GM18511 (cell line): ENCODE measurements at regions not wholly inside any gene's neighbourhood (a gene's known extent, or its start where the extent isn't known, plus 50 kb on each side); places are given as distances from the start of the nearest gene placed in this dataset.

Experiments used
- ATAC-seq: cut with Tn5 transposase; IDR thresholded peaks from one replicate; pipeline ENCODE4 v1.9.1; 2021; ENCODE audit warnings: mild to moderate bottlenecking, moderate library complexity; ENCODE audit not compliant: unreplicated experiment

- ATAC-seq = no peak
These were observed 297.3 kb upstream of the RASA1 start for GRCh38 chr5:86970361-86970760.

- peak; percentile 62 for ATAC-seq
These were observed 296.6 kb upstream of the RASA1 start for GRCh38 chr5:86971034-86971571.

GRCh38 chr5:86974955-86975354 lies 292.7 kb upstream of the RASA1 start:
- no peak for ATAC-seq

- no peak for ATAC-seq
These were observed 290.5 kb upstream of the RASA1 start for GRCh38 chr5:86977190-86977589.

- ATAC-seq = no peak
These were observed 289.9 kb upstream of the RASA1 start for GRCh38 chr5:86977808-86978207.

GRCh38 chr5:86979811-86980411 lies 287.8 kb upstream of the RASA1 start:
- no peak for ATAC-seq

GRCh38 chr5:86981898-86982297 lies 285.8 kb upstream of the RASA1 start:
- no peak for ATAC-seq

- ATAC-seq = no peak
These were observed 284.5 kb upstream of the RASA1 start for GRCh38 chr5:86983208-86983607.

GRCh38 chr5:86986837-86987236 lies 280.8 kb upstream of the RASA1 start:
- no peak for ATAC-seq

- no peak for ATAC-seq
These were observed 270.2 kb upstream of the RASA1 start for GRCh38 chr5:86997516-86997915.

GRCh38 chr5:86999951-87000350 lies 267.7 kb upstream of the RASA1 start:
- ATAC-seq = no peak

GRCh38 chr5:87002485-87002884 lies 265.2 kb upstream of the RASA1 start:
- no peak for ATAC-seq

- ATAC-seq = no peak
These were observed 263.6 kb upstream of the RASA1 start for GRCh38 chr5:87004101-87004500.

- no peak for ATAC-seq
These were observed 259.9 kb upstream of the RASA1 start for GRCh38 chr5:87007737-87008136.

- ATAC-seq = no peak
These were observed 258.7 kb upstream of the RASA1 start for GRCh38 chr5:87008751-87009560.

- ATAC-seq = no peak
These were observed 256.9 kb upstream of the RASA1 start for GRCh38 chr5:87010736-87011135.

GRCh38 chr5:87015901-87016300 lies 251.8 kb upstream of the RASA1 start:
- no peak for ATAC-seq

- peak; percentile 97 for ATAC-seq
These were observed 247.4 kb upstream of the RASA1 start for GRCh38 chr5:87020099-87020934.

- no peak for ATAC-seq
These were observed 245.3 kb upstream of the RASA1 start for GRCh38 chr5:87022415-87022814.

GRCh38 chr5:87027570-87027969 lies 240.1 kb upstream of the RASA1 start:
- no peak for ATAC-seq

- ATAC-seq = no peak
These were observed 237.7 kb upstream of the RASA1 start for GRCh38 chr5:87029951-87030350.
